ENCODE measurements at regions not wholly inside any gene's neighbourhood (a gene's known extent, or its start where the extent isn't known, plus 50 kb on each side); places are given as distances from the start of the nearest gene placed in this dataset.

GRCh38 chr4:44086753-44087152, 361.9 kb downstream of the KCTD8 start:
- DNase-seq (ENCODE audit: low read depth in 2 of 2) = no peak

DNA sequence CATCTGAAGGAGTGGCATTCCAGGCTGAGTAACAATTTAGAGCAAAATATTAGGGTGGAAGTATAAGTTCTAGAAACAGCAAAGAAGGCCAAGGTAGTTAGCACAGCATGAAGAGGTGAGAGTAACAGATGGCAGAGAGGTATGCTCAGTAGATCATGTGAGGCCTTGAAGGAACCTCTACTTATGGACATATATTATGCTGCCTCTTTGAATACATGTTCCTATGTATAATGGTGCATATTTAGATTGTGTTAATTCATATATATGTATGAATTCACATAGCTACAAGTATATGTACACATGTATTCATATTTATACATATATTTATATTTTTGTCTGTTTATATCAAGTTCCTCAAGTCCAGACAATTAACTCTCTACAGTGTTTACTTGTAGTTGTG, 355.2 kb downstream of the KCTD8 start:
- H3K27ac ChIP-seq (ENCODE audit: insufficient read depth, low read length) = no peak overlapping the region
- H3K9me3 ChIP-seq (ENCODE audit: control insufficient read depth, insufficient read depth, low read depth, low read length) = no peaks in the 10 kb centered on the region
- H4K20me1 ChIP-seq (ENCODE audit: control insufficient read depth, extremely low read depth, insufficient read depth, low read length) = no peaks in the 10 kb centered on the region
- no peaks in the 10 kb centered on the region for H3K79me2 ChIP-seq (ENCODE audit: control insufficient read depth, insufficient read depth, low read length)
- H3K4me2 ChIP-seq (ENCODE audit: extremely low read depth, insufficient read depth, low read length) = no peak overlapping the region
- no peak for TF ChIP-seq CTCF (conservative IDR thresholded peaks at IDR 0.05 in 1 of 2, IDR thresholded peaks at IDR 0.05 in 1 of 2; ENCODE audit: low read depth in 1 of 2, low read length in 2 of 2)
- TF ChIP-seq EZH2 (IDR thresholded peaks at IDR 0.05; ENCODE audit: low read length, missing control alignments) = no peak
- no peak for DNase-seq (ENCODE audit: low read depth in 2 of 2)
- no peak overlapping the region for H3K4me3 ChIP-seq (replicated peaks in 1 of 4; ENCODE audit: control extremely low read depth in 1 of 4, insufficient read depth in 1 of 4, low read depth in 3 of 4, low read length in 4 of 4)
- no peak overlapping the region for H3K9ac ChIP-seq (ENCODE audit: insufficient read depth, low read length)
- H3K36me3 ChIP-seq (ENCODE audit: control insufficient read depth, insufficient read depth, low read length) = no peaks in the 10 kb centered on the region
- no peaks in the 10 kb centered on the region for H3K27me3 ChIP-seq (ENCODE audit: control insufficient read depth, insufficient read depth, low read length)
- H3K4me1 ChIP-seq (ENCODE audit: control insufficient read depth, extremely low read depth, insufficient read depth, low read length) = no peaks in the 10 kb centered on the region
- no peak overlapping the region for H2AFZ ChIP-seq (ENCODE audit: low read length)

More at GRCh38 chr4:44086753-44087152, 361.9 kb downstream of the KCTD8 start:
- Histone ChIP-seq H3K9me3 (ENCODE audit: control insufficient read depth, insufficient read depth, low read depth, low read length) (no peaks in the 10 kb centered on the region), H3K27ac (ENCODE audit: insufficient read depth, low read length) (no peak overlapping the region), H3K4me3 (replicated peaks in 1 of 4; ENCODE audit: control extremely low read depth in 1 of 4, insufficient read depth in 1 of 4, low read depth in 3 of 4, low read length in 4 of 4) (no peak overlapping the region), H3K4me2 (ENCODE audit: extremely low read depth, insufficient read depth, low read length) (no peak overlapping the region), H3K9ac (ENCODE audit: insufficient read depth, low read length) (no peak overlapping the region), H3K4me1 (ENCODE audit: control insufficient read depth, extremely low read depth, insufficient read depth, low read length) (no peaks in the 10 kb centered on the region), H3K79me2 (ENCODE audit: control insufficient read depth, insufficient read depth, low read length) (no peaks in the 10 kb centered on the region), H2AFZ (ENCODE audit: low read length) (no peak overlapping the region), H3K27me3 (ENCODE audit: control insufficient read depth, insufficient read depth, low read length) (no peaks in the 10 kb centered on the region), H4K20me1 (ENCODE audit: control insufficient read depth, extremely low read depth, insufficient read depth, low read length) (no peaks in the 10 kb centered on the region), H3K36me3 (ENCODE audit: control insufficient read depth, insufficient read depth, low read length) (no peaks in the 10 kb centered on the region)
- no peak for TF ChIP-seq EZH2 (IDR thresholded peaks at IDR 0.05; ENCODE audit: low read length, missing control alignments)
- TF ChIP-seq CTCF (conservative IDR thresholded peaks at IDR 0.05 in 1 of 2, IDR thresholded peaks at IDR 0.05 in 1 of 2; ENCODE audit: low read depth in 1 of 2, low read length in 2 of 2) = no peak

GRCh38 chr4:44098973-44099372, 349.6 kb downstream of the KCTD8 start:
- H3K79me2 ChIP-seq (ENCODE audit: control insufficient read depth, insufficient read depth, low read length) = no peaks in the 10 kb centered on the region
- no peak overlapping the region for H2AFZ ChIP-seq (ENCODE audit: low read length)
- no peaks in the 10 kb centered on the region for H3K9me3 ChIP-seq (ENCODE audit: control insufficient read depth, insufficient read depth, low read depth, low read length)
- no peak overlapping the region for H3K27ac ChIP-seq (ENCODE audit: insufficient read depth, low read length)
- H3K27me3 ChIP-seq (ENCODE audit: control insufficient read depth, insufficient read depth, low read length) = no peaks in the 10 kb centered on the region
- H4K20me1 ChIP-seq (ENCODE audit: control insufficient read depth, extremely low read depth, insufficient read depth, low read length) = no peaks in the 10 kb centered on the region
- no peak for DNase-seq (ENCODE audit: low read depth in 2 of 2)
- H3K4me3 ChIP-seq (replicated peaks in 1 of 4; ENCODE audit: control extremely low read depth in 1 of 4, insufficient read depth in 1 of 4, low read depth in 3 of 4, low read length in 4 of 4) = no peak overlapping the region
- H3K9ac ChIP-seq (ENCODE audit: insufficient read depth, low read length) = no peak overlapping the region
- no peaks in the 10 kb centered on the region for H3K36me3 ChIP-seq (ENCODE audit: control insufficient read depth, insufficient read depth, low read length)
- no peaks in the 10 kb centered on the region for H3K4me1 ChIP-seq (ENCODE audit: control insufficient read depth, extremely low read depth, insufficient read depth, low read length)
- TF ChIP-seq CTCF (conservative IDR thresholded peaks at IDR 0.05 in 1 of 2, IDR thresholded peaks at IDR 0.05 in 1 of 2; ENCODE audit: low read depth in 1 of 2, low read length in 2 of 2) (no peak), EZH2 (IDR thresholded peaks at IDR 0.05; ENCODE audit: low read length, missing control alignments) (no peak)
- no peak overlapping the region for H3K4me2 ChIP-seq (ENCODE audit: extremely low read depth, insufficient read depth, low read length)
